CD4-positive, alpha-beta T cell treated with Interleukin-6 at 100 ng/mL for 8 hours (primary cell): ENCODE measurements at regions not wholly inside any gene's neighbourhood (a gene's known extent, or its start where the extent isn't known, plus 50 kb on each side); places are given as distances from the start of the nearest gene placed in this dataset.

Experiments
- DNase-seq: peaks from one replicate; pipeline ENCODE4 v3.0.0-alpha.2; 2020; ENCODE audit warnings: mixed read lengths, low spot score

- peak; percentile 25 for DNase-seq
These were observed 265.3 kb upstream of the PKDCC start for GRCh38 chr2:41782306-41783158.

DNA sequence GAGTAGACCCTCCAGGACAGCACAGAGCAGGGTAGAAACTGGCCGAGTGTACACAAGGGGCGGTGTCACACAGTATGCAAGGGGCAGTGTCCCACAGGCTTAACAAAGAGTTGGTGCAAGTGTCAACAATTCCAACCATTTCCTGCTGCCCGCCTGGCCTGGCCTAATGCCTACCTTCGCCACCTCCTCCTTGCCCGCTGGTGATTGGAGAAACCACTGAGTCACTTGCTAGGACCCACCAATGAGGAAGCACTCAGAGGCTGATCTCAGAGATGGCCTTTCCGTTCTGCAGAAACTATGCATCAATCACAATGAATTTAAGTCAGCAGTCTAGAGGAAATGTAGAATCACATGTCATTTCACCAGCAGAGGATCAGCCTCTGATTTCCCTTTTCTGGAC is 263.3 kb upstream of the PKDCC start:
- DNase-seq, result no peak

DNA sequence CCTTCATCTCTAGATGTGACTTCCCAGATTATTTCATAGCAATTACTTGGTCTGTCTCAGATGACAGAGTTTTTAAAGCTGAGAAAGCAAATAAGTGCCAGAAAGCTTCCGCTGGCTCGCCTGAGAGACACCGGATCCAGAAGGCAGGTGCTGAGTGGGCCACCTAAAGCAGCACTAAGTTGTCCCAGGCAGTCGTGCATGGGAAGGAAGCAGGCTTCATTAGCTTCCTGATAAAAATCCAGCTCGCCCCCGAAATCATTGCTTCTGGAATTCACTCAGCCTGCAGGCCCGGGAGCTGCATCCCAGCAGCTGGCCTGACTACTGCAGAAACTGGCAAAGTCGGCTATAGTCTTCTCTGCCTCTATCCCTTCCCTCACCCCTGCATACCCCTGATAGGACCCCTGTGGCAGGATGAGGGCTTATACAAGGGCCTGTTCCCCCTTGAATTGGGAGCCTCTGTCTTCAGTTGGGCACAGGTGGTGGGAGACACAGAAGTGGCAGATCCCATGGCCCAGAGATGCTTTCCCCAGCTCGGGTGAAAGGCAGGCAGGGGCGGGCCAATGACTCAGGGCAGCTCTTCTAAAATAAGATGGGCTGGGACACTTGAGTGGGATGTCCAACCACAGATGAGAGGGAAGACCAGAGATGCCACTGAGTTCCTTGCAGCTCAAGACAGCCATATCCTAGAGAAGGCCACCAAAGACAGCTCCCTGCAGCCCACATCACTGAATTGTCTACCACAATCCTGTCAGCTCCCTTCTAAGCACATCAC is 262.4 kb upstream of the PKDCC start:
- no peak for DNase-seq

GRCh38 chr2:41791523-41791922 is 256.3 kb upstream of the PKDCC start:
- no peak for DNase-seq

DNA sequence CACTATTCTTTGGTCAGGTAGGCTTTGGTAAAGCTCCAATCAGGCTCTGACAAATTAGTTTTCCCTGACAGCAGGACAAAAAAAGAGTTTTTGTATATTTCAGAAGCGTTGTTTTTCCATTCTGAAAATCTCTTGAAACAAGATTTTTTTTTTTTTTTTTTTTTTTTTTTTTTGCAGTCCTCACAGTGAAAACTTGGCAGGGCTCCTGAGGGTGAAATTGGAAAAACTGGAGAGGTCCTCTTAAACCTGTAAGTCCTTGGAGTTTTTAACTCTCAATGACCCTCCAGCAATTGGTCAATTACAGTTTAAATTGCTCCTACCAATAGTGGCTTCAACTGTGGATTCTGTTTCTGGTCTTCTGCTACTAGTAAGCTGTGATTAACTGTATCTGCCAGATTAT is 244.5 kb upstream of the PKDCC start:
- DNase-seq, result no peak

DNA sequence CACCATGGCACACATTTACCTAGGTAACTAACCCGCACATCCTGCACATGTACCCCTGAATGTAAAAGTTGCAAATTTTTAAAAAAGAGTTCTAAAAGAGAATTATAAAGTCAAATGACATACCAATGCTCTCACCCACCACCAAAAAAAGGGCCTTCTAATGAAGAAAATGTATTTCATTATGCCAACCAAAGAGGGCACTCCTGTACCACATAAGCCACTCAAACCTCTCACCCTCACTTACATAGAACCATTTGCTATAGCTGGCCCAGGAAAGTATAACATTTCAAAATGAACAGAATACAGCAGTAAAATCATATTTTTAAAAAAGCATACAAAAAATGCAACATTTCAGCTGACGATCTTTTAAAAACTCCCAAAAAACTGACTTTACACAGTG is 241.5 kb upstream of the PKDCC start:
- DNase-seq, result no peak

DNA sequence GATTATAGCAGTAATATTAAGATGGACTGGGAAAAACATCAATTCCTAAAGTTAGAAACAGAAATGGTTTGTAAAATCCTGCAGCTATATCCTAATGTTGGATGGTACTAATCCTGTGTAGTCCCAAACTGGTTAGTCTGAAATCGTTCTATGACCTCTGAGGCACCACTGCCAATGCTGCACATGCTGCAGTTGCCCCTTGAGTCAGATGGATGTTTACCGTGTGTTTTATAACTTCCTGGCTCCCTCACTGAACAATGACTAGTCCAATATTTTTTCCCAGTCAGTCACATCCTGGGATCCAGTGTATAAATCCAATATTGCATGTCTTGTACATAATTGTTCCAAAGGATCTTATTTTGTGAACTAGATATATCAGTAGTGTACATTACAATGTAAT is 226.7 kb upstream of the PKDCC start:
- DNase-seq, result no peak

DNA sequence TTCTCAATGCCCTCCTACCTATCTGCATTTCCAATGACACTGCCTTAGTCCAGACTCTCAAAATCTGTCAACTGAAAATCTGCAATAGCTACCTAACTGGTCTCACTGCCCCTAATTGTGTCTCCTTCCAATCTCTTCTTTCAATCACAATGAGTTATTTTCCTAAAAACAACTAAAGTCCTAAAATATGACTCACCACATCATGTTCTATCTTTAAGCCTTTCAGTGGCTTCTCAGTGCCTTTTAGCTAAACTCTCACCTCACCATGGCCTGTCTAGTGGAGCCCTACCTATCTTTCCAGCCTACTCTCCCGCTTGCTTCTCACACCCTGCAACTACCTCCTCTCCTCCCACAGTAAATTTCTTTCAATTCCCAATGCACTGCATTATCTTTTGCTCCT is 220.9 kb upstream of the PKDCC start:
- DNase-seq, result no peak

- DNase-seq, result no peak
These were observed 220.4 kb upstream of the PKDCC start for GRCh38 chr2:41827354-41827971.

DNA sequence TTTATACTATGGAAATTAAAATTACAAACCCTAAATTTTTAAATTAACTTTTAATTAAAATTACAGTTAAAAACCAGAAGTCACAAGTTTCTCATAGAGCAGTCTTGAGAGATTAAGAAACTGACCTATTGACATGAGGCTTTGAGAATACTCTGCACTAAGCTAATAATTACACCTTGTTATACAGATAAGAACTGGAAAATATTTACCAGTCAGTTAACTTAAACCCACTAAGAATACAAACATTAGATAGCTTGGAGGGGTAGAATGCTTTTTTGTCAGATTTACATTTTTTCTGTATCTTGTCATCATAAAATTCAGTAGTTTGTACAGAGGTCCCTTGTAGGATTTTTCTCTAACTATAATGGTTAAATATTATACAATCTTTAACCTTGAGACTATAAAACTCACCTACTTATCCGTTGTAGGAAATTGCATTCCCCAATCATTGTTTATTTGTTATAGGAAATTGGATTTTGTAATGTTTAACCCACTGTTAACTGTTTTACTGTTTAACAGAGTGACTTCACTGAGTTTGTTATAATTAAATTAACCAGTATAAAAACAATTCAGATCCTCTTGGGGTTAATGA is 219.7 kb upstream of the PKDCC start:
- DNase-seq, result no peak

GRCh38 chr2:41829052-41829451 is 218.8 kb upstream of the PKDCC start:
- no peak for DNase-seq

GRCh38 chr2:41830600-41830999 is 217.2 kb upstream of the PKDCC start:
- DNase-seq, result no peak

DNA sequence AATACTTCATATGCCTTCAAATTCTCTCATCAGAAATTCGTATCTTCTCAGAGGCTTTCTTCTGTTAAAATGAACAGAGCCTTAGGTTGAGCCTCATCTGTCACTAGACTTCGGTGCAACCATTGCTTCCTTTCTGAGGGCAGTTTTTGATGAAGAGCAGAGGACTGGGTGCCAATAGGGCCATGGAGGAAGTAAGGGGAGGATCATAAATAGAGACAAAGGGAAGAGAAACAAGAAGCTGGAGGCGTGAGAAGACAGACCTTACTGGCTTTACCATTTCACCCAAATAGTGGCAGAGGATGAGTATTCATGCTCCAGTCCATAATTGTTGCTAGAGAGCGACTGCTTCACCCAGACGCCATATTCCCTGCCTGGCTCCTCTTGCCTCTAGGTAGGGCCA is 215.6 kb upstream of the PKDCC start:
- no peak for DNase-seq

GRCh38 chr2:41835401-41835800 is 212.4 kb upstream of the PKDCC start:
- no peak for DNase-seq

- no peak for DNase-seq
These were observed 210.9 kb upstream of the PKDCC start for GRCh38 chr2:41836948-41837347.

- no peak for DNase-seq
These were observed 210.2 kb upstream of the PKDCC start for GRCh38 chr2:41837610-41838009.

GRCh38 chr2:41840702-41841551 is 206.9 kb upstream of the PKDCC start:
- DNase-seq, result peak; percentile 98

DNA sequence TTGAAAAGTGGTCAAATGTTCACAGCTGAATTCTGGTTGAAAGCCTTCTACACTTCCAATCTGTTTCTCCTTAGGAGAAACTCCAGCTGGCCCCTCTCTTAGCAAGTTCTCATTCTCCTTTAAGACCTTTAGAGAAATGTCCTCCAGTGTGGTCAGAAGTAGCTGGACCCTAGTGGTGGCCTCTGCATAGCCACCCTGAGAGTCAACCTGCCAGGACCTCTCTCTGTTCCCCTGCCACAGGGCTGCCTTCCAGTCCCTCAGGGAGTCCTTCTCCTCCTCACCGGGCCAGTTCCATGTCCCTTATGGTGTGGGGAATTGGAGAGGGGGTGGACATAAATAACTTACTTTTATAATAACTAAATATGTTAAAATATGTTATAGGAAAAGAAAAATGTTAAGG is 200.9 kb upstream of the PKDCC start:
- DNase-seq, result no peak

DNA sequence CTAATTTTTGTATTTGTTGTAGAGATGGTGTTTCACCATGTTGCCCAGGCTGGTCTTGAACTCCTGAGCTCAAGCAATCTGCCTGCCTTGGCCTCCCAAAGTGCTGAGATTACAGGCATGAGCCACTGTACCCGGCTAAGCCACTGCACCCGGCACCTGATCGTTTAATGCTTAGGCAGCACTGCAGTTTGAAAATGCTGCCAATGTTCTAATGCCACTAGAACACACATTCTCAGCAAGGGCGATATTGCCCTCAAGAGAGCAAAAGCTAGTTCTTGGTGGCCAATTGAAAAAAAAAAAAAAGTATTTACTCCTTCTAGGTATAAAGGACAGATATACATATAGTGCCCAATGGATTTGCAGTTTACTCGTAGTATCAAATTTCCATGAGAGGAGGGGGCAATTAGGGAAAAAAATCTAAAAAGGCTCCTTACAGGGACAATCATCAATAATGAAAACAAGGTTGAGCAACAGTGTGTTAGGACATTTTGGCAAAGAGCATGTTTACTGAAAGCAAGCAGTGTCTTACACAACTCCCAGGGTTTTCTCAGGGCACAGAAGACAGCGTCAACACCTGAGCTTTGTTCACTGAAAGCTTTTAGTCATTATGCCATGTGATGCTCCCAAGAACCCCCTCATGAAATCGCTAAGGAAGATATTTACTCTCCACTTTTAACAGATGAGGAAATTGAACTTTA is 199.9 kb upstream of the PKDCC start:
- no peak for DNase-seq

GRCh38 chr2:41851554-41851953 is 196.3 kb upstream of the PKDCC start:
- DNase-seq, result no peak
